ENCODE measurements at regions not wholly inside any gene's neighbourhood (a gene's known extent, or its start where the extent isn't known, plus 50 kb on each side); places are given as distances from the start of the nearest gene placed in this dataset.

DNA sequence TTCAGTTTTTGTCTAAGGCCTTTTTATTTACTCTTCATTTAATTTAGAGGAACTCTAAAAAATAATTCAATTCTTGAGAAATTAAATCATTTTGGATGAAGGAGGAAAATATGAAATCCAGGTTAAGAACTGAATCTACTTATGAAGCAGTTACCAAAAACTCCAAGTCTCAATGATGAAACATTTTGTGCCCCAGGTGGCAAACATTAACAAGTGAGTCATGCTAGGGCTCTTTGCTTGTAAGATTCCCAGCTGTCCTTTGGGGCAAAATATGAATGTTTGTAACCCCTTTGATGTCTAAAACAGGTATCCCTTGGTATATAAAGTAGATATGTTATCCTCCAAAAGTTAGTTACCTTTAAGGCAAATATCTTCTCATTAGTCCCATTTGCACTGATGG is 202.4 kb downstream of the NEDD1 start:
- H3K9me3 ChIP-seq: no peaks in the 10 kb centered on the region
- TF ChIP-seq POLR2A (IDR thresholded peaks at IDR 0.05): no peak
- TF ChIP-seq, protein P1, sequence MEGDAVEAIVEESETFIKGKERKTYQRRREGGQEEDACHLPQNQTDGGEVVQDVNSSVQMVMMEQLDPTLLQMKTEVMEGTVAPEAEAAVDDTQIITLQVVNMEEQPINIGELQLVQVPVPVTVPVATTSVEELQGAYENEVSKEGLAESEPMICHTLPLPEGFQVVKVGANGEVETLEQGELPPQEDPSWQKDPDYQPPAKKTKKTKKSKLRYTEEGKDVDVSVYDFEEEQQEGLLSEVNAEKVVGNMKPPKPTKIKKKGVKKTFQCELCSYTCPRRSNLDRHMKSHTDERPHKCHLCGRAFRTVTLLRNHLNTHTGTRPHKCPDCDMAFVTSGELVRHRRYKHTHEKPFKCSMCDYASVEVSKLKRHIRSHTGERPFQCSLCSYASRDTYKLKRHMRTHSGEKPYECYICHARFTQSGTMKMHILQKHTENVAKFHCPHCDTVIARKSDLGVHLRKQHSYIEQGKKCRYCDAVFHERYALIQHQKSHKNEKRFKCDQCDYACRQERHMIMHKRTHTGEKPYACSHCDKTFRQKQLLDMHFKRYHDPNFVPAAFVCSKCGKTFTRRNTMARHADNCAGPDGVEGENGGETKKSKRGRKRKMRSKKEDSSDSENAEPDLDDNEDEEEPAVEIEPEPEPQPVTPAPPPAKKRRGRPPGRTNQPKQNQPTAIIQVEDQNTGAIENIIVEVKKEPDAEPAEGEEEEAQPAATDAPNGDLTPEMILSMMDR (IDR thresholded peaks at IDR 0.05): no peak
- DNase-seq (no peak), ATAC-seq (no peak)
- H3K4me1 ChIP-seq: no peaks in the 10 kb centered on the region
- intact Hi-C loops (cut with DNase I): no loop called here
- H3K27ac ChIP-seq: no peak overlapping the region
- H3K27me3 ChIP-seq: no peaks in the 10 kb centered on the region
- no peaks in the 10 kb centered on the region for H3K36me3 ChIP-seq (replicated peaks in 1 of 2; ENCODE audit: insufficient read depth in 1 of 2, low read depth in 2 of 2)
- H3K4me3 ChIP-seq: no peak overlapping the region

DNA sequence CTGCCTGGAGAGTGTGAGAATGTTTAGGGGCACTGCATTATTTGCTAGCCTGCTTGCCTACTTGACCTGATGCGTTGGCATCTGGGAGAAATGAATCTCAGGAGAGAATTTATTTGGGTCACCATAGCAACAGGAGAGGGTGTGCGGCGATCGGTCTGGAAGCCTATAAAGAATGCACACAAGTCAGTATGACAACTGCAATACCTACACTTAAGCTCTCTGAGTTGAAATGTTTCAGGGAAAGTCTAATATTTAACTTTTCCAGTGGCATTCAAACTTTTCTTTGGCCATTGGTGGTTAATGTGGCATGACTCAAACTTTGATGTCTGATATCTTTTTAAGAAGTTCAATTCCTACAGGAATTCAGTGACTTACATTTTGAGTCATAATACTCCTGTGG is 205.1 kb downstream of the NEDD1 start:
- no peaks in the 10 kb centered on the region for H3K27me3 ChIP-seq
- 35 to 36% methylated on average over 4 of the region's 4 CpGs for WGBS, 2 donors
- ATAC-seq: no peak

DNA sequence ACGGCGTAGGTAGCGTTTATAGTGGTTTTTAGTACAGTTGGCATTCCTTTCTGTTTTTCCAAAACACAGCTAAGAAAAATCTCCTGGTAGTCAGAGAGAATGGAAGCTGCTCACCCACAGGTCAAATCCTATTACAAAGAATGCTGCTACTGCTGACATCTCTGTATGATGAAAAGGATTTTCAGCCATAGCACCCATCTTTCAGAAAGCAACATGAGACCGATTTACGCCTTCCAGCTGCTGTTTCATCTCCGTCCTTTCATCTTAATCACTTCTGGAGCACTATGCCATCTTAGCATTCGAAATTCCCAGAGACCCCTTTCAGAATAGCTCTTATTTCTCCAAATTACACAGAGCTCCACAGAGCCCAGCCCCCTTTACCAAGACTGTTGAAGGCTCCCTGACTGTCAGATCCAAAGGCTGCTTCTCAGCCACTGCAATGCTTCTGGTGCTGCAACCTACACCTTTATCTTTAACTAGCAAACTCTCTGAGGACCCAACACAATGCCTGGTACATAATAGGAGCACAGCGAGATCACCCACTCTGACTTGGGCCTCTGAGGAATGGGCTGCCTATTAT is 211.8 kb downstream of the NEDD1 start:
- TF ChIP-seq, protein P1 (IDR thresholded peaks at IDR 0.05): no peak
- TF ChIP-seq POLR2A (IDR thresholded peaks at IDR 0.05): no peak
- ATAC-seq (no peak), DNase-seq (no peak)
- intact Hi-C loops (cut with DNase I): no loop called here
- H3K36me3 ChIP-seq (replicated peaks in 1 of 2; ENCODE audit: insufficient read depth in 1 of 2, low read depth in 2 of 2): no peaks in the 10 kb centered on the region
- no peaks in the 10 kb centered on the region for H3K27me3 ChIP-seq
- H3K9me3 ChIP-seq: no peaks in the 10 kb centered on the region
- no peaks in the 10 kb centered on the region for H3K4me1 ChIP-seq
- 66 to 67% methylated on average over 8 of the region's 8 CpGs for WGBS, 2 donors
- H3K4me3 ChIP-seq: no peak overlapping the region
- H3K27ac ChIP-seq: no peak overlapping the region

More for the DNA sequence above, 205.1 kb downstream of the NEDD1 start:
- Histone ChIP-seq H3K4me1 (no peaks in the 10 kb centered on the region), H3K4me3 (no peak overlapping the region), H3K27ac (no peak overlapping the region), H3K9me3 (no peaks in the 10 kb centered on the region), H3K36me3 (replicated peaks in 1 of 2; ENCODE audit: insufficient read depth in 1 of 2, low read depth in 2 of 2) (no peaks in the 10 kb centered on the region)
- no peak for DNase-seq
- intact Hi-C loops (cut with DNase I): no loop called here
- no peak for TF ChIP-seq POLR2A (IDR thresholded peaks at IDR 0.05)
- TF ChIP-seq, protein P1 (IDR thresholded peaks at IDR 0.05): no peak

DNA sequence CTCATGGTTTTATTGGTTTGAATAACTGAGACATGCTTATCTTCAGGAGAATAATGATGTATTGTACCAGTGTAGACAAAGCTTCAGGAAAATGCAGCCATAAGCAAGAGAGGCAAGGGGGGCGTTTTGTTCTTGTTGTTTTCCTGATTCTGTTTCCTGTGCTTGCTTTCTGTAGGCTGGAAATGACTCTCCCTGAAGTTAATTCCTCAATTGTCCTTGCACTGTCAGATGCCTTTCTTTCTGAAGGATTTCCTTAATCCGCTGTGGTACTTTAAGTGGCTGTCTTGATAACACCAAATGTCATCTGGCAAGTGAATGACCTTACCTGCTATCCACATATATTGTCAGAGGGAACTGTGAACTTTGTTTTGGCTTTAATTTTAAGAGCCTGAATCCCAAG is 220.0 kb downstream of the NEDD1 start:
- H3K36me3 ChIP-seq (replicated peaks in 1 of 2; ENCODE audit: insufficient read depth in 1 of 2, low read depth in 2 of 2): no peaks in the 10 kb centered on the region
- H3K27ac ChIP-seq: no peak overlapping the region
- no peaks in the 10 kb centered on the region for H3K9me3 ChIP-seq
- intact Hi-C loops (cut with DNase I): no loop called here
- H3K4me3 ChIP-seq: no peak overlapping the region
- no peaks in the 10 kb centered on the region for H3K4me1 ChIP-seq
- ATAC-seq (no peak), DNase-seq (no peak)
- TF ChIP-seq, protein P1 (IDR thresholded peaks at IDR 0.05): no peak
- H3K27me3 ChIP-seq: no peaks in the 10 kb centered on the region
- 25 to 49% methylated on average over 2 of the region's 2 CpGs for WGBS, 2 donors

GRCh38 chr12:97131220-97131981 is 224.3 kb downstream of the NEDD1 start:
- H3K9me3 ChIP-seq: no peaks in the 10 kb centered on the region
- intact Hi-C loops (cut with DNase I): no loop called here
- no peak for TF ChIP-seq POLR2A (IDR thresholded peaks at IDR 0.05)
- TF ChIP-seq, protein P1 (IDR thresholded peaks at IDR 0.05): no peak
- H3K4me1 ChIP-seq: no peaks in the 10 kb centered on the region
- ATAC-seq (no peak), DNase-seq (no peak)
- 47 to 60% methylated on average over 4 of the region's 4 CpGs for WGBS, 2 donors
- no peaks in the 10 kb centered on the region for H3K36me3 ChIP-seq (replicated peaks in 1 of 2; ENCODE audit: insufficient read depth in 1 of 2, low read depth in 2 of 2)
- H3K27me3 ChIP-seq: no peaks in the 10 kb centered on the region
- H3K27ac ChIP-seq: no peak overlapping the region
- H3K4me3 ChIP-seq: no peak overlapping the region

Measured in body of pancreas (tissue), 4 donors.